ENCODE measurements at regions not wholly inside any gene's neighbourhood (a gene's known extent, or its start where the extent isn't known, plus 50 kb on each side); places are given as distances from the start of the nearest gene placed in this dataset.
A peak's percentile ranks its signal among the peaks of the same experiment; 100 is the strongest.

DNA sequence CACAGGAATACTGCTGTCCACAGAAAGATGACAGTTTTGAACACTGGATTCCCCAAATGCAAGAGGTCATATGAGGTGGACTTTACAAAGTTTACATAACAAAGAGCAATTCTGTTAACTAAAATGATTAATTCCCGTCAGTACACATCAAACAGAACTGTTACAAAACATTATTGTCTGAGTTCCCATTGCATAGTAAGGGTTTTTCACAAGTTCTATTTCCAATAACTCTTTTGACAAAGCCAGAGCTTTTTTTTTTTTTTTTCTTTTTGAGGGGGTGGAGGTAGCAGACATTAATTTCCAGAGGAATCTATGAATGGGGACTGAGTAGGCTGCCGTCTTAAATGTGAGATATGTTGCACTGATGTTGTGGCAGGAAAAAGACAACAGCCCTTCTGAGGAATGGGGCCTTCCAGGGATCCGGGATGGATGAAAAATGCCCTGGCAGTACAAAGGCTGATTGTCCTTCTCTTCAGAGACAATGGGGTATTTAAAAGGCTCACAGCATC lies 178.1 kb upstream of the KBTBD8 start:
- no peaks in the 10 kb centered on the region for H3K79me2 ChIP-seq (ENCODE audit: control insufficient read depth, insufficient read depth, low read length)
- no peak overlapping the region for H3K4me2 ChIP-seq (replicated peaks; ENCODE audit: low read depth, low read length, poor library complexity, severe bottlenecking)
- H3K36me3 ChIP-seq (replicated peaks in 1 of 2; ENCODE audit: control extremely low read depth in 1 of 2, control insufficient read depth in 1 of 2, extremely low read depth in 1 of 2, insufficient read depth in 2 of 2, low read length in 1 of 2) = no peaks in the 10 kb centered on the region
- TF ChIP-seq EZH2 (IDR thresholded peaks at IDR 0.05; ENCODE audit: borderline replicate concordance, insufficient read depth, low read depth, low read length, poor library complexity, severe bottlenecking) = no peak
- TF ChIP-seq, protein P1, sequence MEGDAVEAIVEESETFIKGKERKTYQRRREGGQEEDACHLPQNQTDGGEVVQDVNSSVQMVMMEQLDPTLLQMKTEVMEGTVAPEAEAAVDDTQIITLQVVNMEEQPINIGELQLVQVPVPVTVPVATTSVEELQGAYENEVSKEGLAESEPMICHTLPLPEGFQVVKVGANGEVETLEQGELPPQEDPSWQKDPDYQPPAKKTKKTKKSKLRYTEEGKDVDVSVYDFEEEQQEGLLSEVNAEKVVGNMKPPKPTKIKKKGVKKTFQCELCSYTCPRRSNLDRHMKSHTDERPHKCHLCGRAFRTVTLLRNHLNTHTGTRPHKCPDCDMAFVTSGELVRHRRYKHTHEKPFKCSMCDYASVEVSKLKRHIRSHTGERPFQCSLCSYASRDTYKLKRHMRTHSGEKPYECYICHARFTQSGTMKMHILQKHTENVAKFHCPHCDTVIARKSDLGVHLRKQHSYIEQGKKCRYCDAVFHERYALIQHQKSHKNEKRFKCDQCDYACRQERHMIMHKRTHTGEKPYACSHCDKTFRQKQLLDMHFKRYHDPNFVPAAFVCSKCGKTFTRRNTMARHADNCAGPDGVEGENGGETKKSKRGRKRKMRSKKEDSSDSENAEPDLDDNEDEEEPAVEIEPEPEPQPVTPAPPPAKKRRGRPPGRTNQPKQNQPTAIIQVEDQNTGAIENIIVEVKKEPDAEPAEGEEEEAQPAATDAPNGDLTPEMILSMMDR (IDR thresholded peaks at IDR 0.05) = no peak
- H3K4me3 ChIP-seq (ENCODE audit: control extremely low read depth in 1 of 5, extremely low read depth in 1 of 5, insufficient read depth in 1 of 5, low read depth in 2 of 5, low read length in 4 of 5) = no peak overlapping the region
- ChIA-PET POLR2A (no interaction called here), CTCF (interaction anchor here (0.7 to 14.6 kb wide), 7 partner anchors 10 to 568 kb away, joined by 3 to 354 read pairs (median 16); no protein-coding TSS in a partner anchor)
- H3K4me3 Mint-ChIP-seq = no peak overlapping the region
- H3K27ac Mint-ChIP-seq = no peak overlapping the region
- no peaks in the 10 kb centered on the region for H4K20me1 ChIP-seq (ENCODE audit: control insufficient read depth, insufficient read depth, low read length, poor library complexity, severe bottlenecking)
- H3K27me3 ChIP-seq (replicated peaks in 1 of 4; ENCODE audit: control extremely low read depth in 1 of 4, control insufficient read depth in 3 of 4, insufficient read depth in 4 of 4, low read length in 3 of 4) = peaks cover 0 to 6% (median 2%) of the 10 kb centered on the region in 4 experiments
- H3K4me1 Mint-ChIP-seq = no peaks in the 10 kb centered on the region
- WGBS (ENCODE audit: insufficient coverage) = 100% methylated on average over 2 of the region's 3 CpGs
- no peak for ATAC-seq (ENCODE audit: low read depth)
- intact Hi-C loops (cut with micrococcal nuclease) = no loop called here
- no peak overlapping the region for H2AFZ ChIP-seq (ENCODE audit: insufficient read depth, low read depth, low read length, poor library complexity, severe bottlenecking)
- no peaks in the 10 kb centered on the region for H3K9me3 ChIP-seq (ENCODE audit: control extremely low read depth in 1 of 3, control insufficient read depth in 2 of 3, insufficient read depth in 1 of 3, low read length in 2 of 3)
- no peaks in the 10 kb centered on the region for H3K4me1 ChIP-seq (ENCODE audit: control insufficient read depth in 2 of 2, insufficient read depth in 2 of 2, low read length in 2 of 2)
- no peak overlapping the region for H3K27ac ChIP-seq (ENCODE audit: low read length in 2 of 2)
- no peak overlapping the region for H3K9ac ChIP-seq (ENCODE audit: low read length)
- no peaks in the 10 kb centered on the region for H3K9me3 Mint-ChIP-seq (ENCODE audit: insufficient read depth)
- H3K27me3 Mint-ChIP-seq = peaks cover 17% of the 10 kb centered on the region
- no peak for DNase-seq

DNA sequence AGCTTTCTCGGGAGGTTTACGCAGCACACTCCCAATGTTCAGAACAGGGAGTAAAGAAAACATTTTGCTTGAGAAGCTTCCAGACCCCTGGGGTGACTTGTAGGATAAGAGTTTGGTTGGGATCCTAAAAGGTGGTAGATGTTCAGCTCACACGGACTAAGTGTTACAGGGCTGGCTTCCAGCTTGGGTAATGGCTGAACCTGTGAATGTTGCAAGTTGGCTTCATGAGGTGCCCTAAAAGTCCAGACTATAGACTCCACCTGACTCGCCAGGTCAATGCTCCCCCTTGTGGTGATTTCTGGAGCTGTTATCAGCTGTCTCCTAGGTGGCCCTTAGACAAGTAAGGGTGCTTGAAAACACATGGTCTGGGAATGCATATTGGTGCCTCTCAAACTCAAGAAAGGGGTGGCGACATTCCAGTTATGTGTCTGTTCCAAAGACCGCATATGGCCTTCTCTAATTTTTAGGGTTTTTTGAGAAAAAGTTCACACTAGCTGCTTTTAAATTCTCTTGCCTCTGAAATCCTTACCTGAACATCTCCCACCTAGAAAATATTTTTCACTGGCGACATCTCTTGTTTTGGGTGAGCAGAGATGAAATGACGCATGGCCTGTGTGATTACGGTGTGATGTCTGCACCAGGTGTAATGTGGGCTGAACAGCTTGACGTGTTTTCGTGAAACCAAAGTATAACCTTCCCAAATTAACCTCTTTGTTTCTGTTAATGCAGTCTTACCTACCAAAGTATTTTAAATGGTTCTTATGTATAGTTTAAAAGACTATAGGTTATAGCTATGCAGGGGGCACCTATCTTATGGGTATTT lies 175.7 kb upstream of the KBTBD8 start:
- H3K9me3 ChIP-seq (ENCODE audit: control extremely low read depth in 1 of 3, control insufficient read depth in 2 of 3, insufficient read depth in 1 of 3, low read length in 2 of 3) = no peaks in the 10 kb centered on the region
- H3K79me2 ChIP-seq (ENCODE audit: control insufficient read depth, insufficient read depth, low read length) = no peaks in the 10 kb centered on the region
- WGBS (ENCODE audit: insufficient coverage) = 54% methylated on average over 1 of the region's 11 CpGs
- no peak overlapping the region for H2AFZ ChIP-seq (ENCODE audit: insufficient read depth, low read depth, low read length, poor library complexity, severe bottlenecking)
- TF ChIP-seq, protein P1 (IDR thresholded peaks at IDR 0.05) = peak; percentile 85
- no peak for TF ChIP-seq EZH2 (IDR thresholded peaks at IDR 0.05; ENCODE audit: borderline replicate concordance, insufficient read depth, low read depth, low read length, poor library complexity, severe bottlenecking)
- ATAC-seq (ENCODE audit: low read depth) (peak; percentile 67), DNase-seq (peak; percentile 72)
- ChIA-PET POLR2A (interaction anchor here (0.6 kb wide), 1 partner anchor 547 kb away, joined by 3 read pairs; no protein-coding TSS in a partner anchor), CTCF (interaction anchor here (0.6 to 14.6 kb wide), 32 partner anchors 10 to 1769 kb away, joined by 3 to 354 read pairs (median 4); no protein-coding TSS in a partner anchor)
- no peak overlapping the region for H3K4me3 Mint-ChIP-seq
- intact Hi-C loops (cut with micrococcal nuclease) = loop anchor here (1.0 kb wide), 2 partner anchors 546 to 568 kb away; no protein-coding TSS in a partner anchor
- H3K27me3 ChIP-seq (replicated peaks in 1 of 4; ENCODE audit: control extremely low read depth in 1 of 4, control insufficient read depth in 3 of 4, insufficient read depth in 4 of 4, low read length in 3 of 4) = no peaks in the 10 kb centered on the region
- no peaks in the 10 kb centered on the region for H3K9me3 Mint-ChIP-seq (ENCODE audit: insufficient read depth)
- H3K4me2 ChIP-seq (replicated peaks; ENCODE audit: low read depth, low read length, poor library complexity, severe bottlenecking) = no peak overlapping the region
- H3K9ac ChIP-seq (ENCODE audit: low read length) = no peak overlapping the region
- no peak overlapping the region for H3K4me3 ChIP-seq (ENCODE audit: control extremely low read depth in 1 of 5, extremely low read depth in 1 of 5, insufficient read depth in 1 of 5, low read depth in 2 of 5, low read length in 4 of 5)
- no peak overlapping the region for H3K27ac Mint-ChIP-seq
- H3K4me1 Mint-ChIP-seq = no peaks in the 10 kb centered on the region
- no peak overlapping the region for H3K27ac ChIP-seq (ENCODE audit: low read length in 2 of 2)
- H3K4me1 ChIP-seq (ENCODE audit: control insufficient read depth in 2 of 2, insufficient read depth in 2 of 2, low read length in 2 of 2) = no peaks in the 10 kb centered on the region
- no peaks in the 10 kb centered on the region for H3K36me3 ChIP-seq (replicated peaks in 1 of 2; ENCODE audit: control extremely low read depth in 1 of 2, control insufficient read depth in 1 of 2, extremely low read depth in 1 of 2, insufficient read depth in 2 of 2, low read length in 1 of 2)
- no peaks in the 10 kb centered on the region for H4K20me1 ChIP-seq (ENCODE audit: control insufficient read depth, insufficient read depth, low read length, poor library complexity, severe bottlenecking)
- peaks cover 10% of the 10 kb centered on the region for H3K27me3 Mint-ChIP-seq

Measured in B cell (primary cell).